Astrocyte of the cerebellum (primary cell): ENCODE measurements at regions not wholly inside any gene's neighbourhood (a gene's known extent, or its start where the extent isn't known, plus 50 kb on each side); places are given as distances from the start of the nearest gene placed in this dataset.
"Not testable (repeated sequence)": the region's sequence is repeated elsewhere in the genome, so short reads cannot be mapped to it uniquely, and the experiment has no call there.

Experiments used
- DNase-seq: peaks from one replicate; pipeline ENCODE4 v3.0.0-alpha.2; 2011; ENCODE audit warnings: low read depth
- H3K4me3 ChIP-seq: 2 replicates; pipeline ENCODE4 v1.5.1; 2011; ENCODE audit warnings: mild to moderate bottlenecking, low read depth, low read length, moderate library complexity
- CTCF ChIP-seq: IDR thresholded peaks from 2 replicates; pipeline ENCODE4 v1.5.1; 2012; ENCODE audit warnings: low read length, low read depth, moderate library complexity, mild to moderate bottlenecking; ENCODE audit errors: missing control alignments
- in situ Hi-C: cut with HindIII; loops from 2 replicates; pipeline ENCODE4 v1.10.0; 2017; ENCODE audit warnings: low sequenced_read_pairs

GRCh38 chr9:85792057-85792456 is 50.3 kb upstream of the AGTPBP1 start:
- in situ Hi-C loops, DNase-seq: not testable (repeated sequence)

GRCh38 chr9:85802978-85803695 is 61.4 kb upstream of the AGTPBP1 start:
- H3K4me3 ChIP-seq, DNase-seq, in situ Hi-C loops: not testable (repeated sequence)

More at GRCh38 chr9:85792057-85792456, 50.3 kb upstream of the AGTPBP1 start:
- H3K4me3 ChIP-seq: not testable (repeated sequence)

- DNase-seq, in situ Hi-C loops: not testable (repeated sequence)
- peak overlapping the region; percentile 65 for H3K4me3 ChIP-seq
These were observed 63.0 kb upstream of the AGTPBP1 start for GRCh38 chr9:85804847-85805133.

GRCh38 chr9:85805134-85806005 is 63.6 kb upstream of the AGTPBP1 start:
- in situ Hi-C loops, DNase-seq: not testable (repeated sequence)
- peak overlapping the region; percentile 65 for H3K4me3 ChIP-seq

GRCh38 chr9:85808329-85808728 is 66.6 kb upstream of the AGTPBP1 start:
- H3K4me3 ChIP-seq, in situ Hi-C loops, DNase-seq: not testable (repeated sequence)

- in situ Hi-C loops, H3K4me3 ChIP-seq, DNase-seq: not testable (repeated sequence)
These were observed 71.6 kb upstream of the AGTPBP1 start for GRCh38 chr9:85813388-85813787.

GRCh38 chr9:85814800-85815199 is 73.0 kb upstream of the AGTPBP1 start:
- in situ Hi-C loops, DNase-seq, H3K4me3 ChIP-seq: not testable (repeated sequence)

GRCh38 chr9:85818971-85819370 is 77.2 kb upstream of the AGTPBP1 start:
- in situ Hi-C loops, DNase-seq: not testable (repeated sequence)

GRCh38 chr9:85820598-85820997 is 78.8 kb upstream of the AGTPBP1 start:
- H3K4me3 ChIP-seq, DNase-seq, in situ Hi-C loops: not testable (repeated sequence)

More at GRCh38 chr9:85818971-85819370, 77.2 kb upstream of the AGTPBP1 start:
- TF ChIP-seq CTCF: peak; percentile 28
- H3K4me3 ChIP-seq: not testable (repeated sequence)

GRCh38 chr9:85824949-85825348 is 83.2 kb upstream of the AGTPBP1 start:
- TF ChIP-seq CTCF: peak; percentile 38
- H3K4me3 ChIP-seq, DNase-seq, in situ Hi-C loops: not testable (repeated sequence)

GRCh38 chr9:85834591-85834990 is 92.8 kb upstream of the AGTPBP1 start:
- H3K4me3 ChIP-seq, in situ Hi-C loops, DNase-seq: not testable (repeated sequence)

GRCh38 chr9:85843949-85844348 is 97.0 kb upstream of the NAA35 start:
- H3K4me3 ChIP-seq, DNase-seq, in situ Hi-C loops: not testable (repeated sequence)

GRCh38 chr9:85847782-85848181 is 93.2 kb upstream of the NAA35 start:
- H3K4me3 ChIP-seq, in situ Hi-C loops, DNase-seq: not testable (repeated sequence)
